Panc1 (cell line): ENCODE measurements at regions not wholly inside any gene's neighbourhood (a gene's known extent, or its start where the extent isn't known, plus 50 kb on each side); places are given as distances from the start of the nearest gene placed in this dataset.

Source experiments
- ATAC-seq: fragments of 200-7000 bp; cut with Tn5 transposase; 2 replicates; pipeline ENCODE4 v1.9.1; 2020; ENCODE audit warnings: mild to moderate bottlenecking, moderate library complexity
- BruUV-seq: library from RNA; stranded (reverse); fragments of 400-500 nt; replicated peaks from 2 replicates; lab custom pipeline; 2021; lab: Mats Ljungman, UMichigan
- CTCF ChIA-PET: fragments of 300-600 bp; sonication (Branson Sonifier 250); formaldehyde crosslinking; loops from one replicate; lab custom pipeline; 2022; ENCODE audit warnings: antibody characterized with exemption; lab: Charles Lee
- POLR2A ChIA-PET: fragments of 300-600 bp; sonication (Branson Sonifier 250); formaldehyde crosslinking; loops from one replicate; lab custom pipeline; 2022; ENCODE audit warnings: antibody characterized with exemption; lab: Charles Lee
- DNase-seq: peaks from one replicate; pipeline ENCODE4 v3.0.0-alpha.2; 2010; ENCODE audit warnings: low read depth, low spot score
- H3K27ac ChIP-seq: 2 replicates; pipeline ENCODE4 v1.5.1; 2011; ENCODE audit warnings: mild to moderate bottlenecking, low read length, inconsistent platforms
- H3K27me3 ChIP-seq: fragments of 200-500 bp; sonication (Bioruptor generic); 2 replicates; pipeline ENCODE4 v1.6.0; 2014; ENCODE audit warnings: low read length, inconsistent platforms; ENCODE audit not compliant: control insufficient read depth, insufficient read depth
- H3K36me3 ChIP-seq: fragments of 200-500 bp; sonication (Bioruptor generic); 2 replicates; pipeline ENCODE4 v1.5.1; 2014; ENCODE audit warnings: inconsistent platforms, mild to moderate bottlenecking, low read length, moderate library complexity; ENCODE audit not compliant: control insufficient read depth, insufficient read depth
- H3K4me1 ChIP-seq: 2 replicates; pipeline ENCODE4 v1.5.1; 2011; ENCODE audit warnings: inconsistent platforms, mild to moderate bottlenecking, low read length, moderate library complexity; ENCODE audit not compliant: control insufficient read depth, insufficient read depth
- H3K4me3 ChIP-seq, 2 experiments: 2 replicates each; pipeline ENCODE4 v1.5.1; 2011 to 2012; ENCODE audit warnings: low read depth in 2 of 2, low read length in 2 of 2, mild to moderate bottlenecking in 2 of 2, inconsistent platforms in 1 of 2, moderate library complexity in 1 of 2
- H3K9me3 ChIP-seq: fragments of 200-500 bp; sonication (Bioruptor generic); 2 replicates; pipeline ENCODE4 v1.5.1; 2014; ENCODE audit warnings: low read depth, mild to moderate bottlenecking, inconsistent platforms, low read length, moderate library complexity; ENCODE audit not compliant: control insufficient read depth, insufficient read depth
- POLR2AphosphoS5 ChIP-seq: IDR thresholded peaks from 2 replicates; pipeline ENCODE4 v1.6.1; 2012; ENCODE audit warnings: mild to moderate bottlenecking, low read depth, low read length, moderate library complexity
- SIN3A ChIP-seq: IDR thresholded peaks from 2 replicates; pipeline ENCODE4 v1.6.1; 2012; ENCODE audit warnings: low read depth, mild to moderate bottlenecking, low read length, moderate library complexity, borderline replicate concordance; ENCODE audit not compliant: insufficient read depth
- TCF7L2 ChIP-seq: IDR thresholded peaks from 2 replicates; pipeline ENCODE4 v1.6.1; 2011; ENCODE audit warnings: mild to moderate bottlenecking, low read depth, low read length, inconsistent platforms
- in situ Hi-C: cut with HindIII; loops from 2 replicates; pipeline ENCODE4 v1.10.0; 2016; ENCODE audit warnings: low sequenced_read_pairs, low pct_unique_long_range_greater_than_20kb
- intact Hi-C: fragments of 100-400 bp; cut with micrococcal nuclease; formaldehyde crosslinking; loops from one replicate; pipeline ENCODE4 v1.10.0; 2022; ENCODE audit not compliant: unreplicated experiment
- TF ChIP-seq, protein P1 (sequence below), 2 experiments: IDR thresholded peaks; 2 replicates each; pipeline ENCODE4 v1.6.1; 2011 to 2012; ENCODE audit warnings: low read depth in 2 of 2, control low read depth in 1 of 2, low read length in 1 of 2, mild to moderate bottlenecking in 1 of 2, moderate library complexity in 1 of 2; ENCODE audit not compliant: insufficient read depth in 1 of 2
- TF ChIP-seq, protein P2 (sequence below): fragments of 450-650 bp; IDR thresholded peaks from 2 replicates; pipeline ENCODE4 v1.5.1; 2017; ENCODE audit warnings: mild to moderate bottlenecking

DNA sequence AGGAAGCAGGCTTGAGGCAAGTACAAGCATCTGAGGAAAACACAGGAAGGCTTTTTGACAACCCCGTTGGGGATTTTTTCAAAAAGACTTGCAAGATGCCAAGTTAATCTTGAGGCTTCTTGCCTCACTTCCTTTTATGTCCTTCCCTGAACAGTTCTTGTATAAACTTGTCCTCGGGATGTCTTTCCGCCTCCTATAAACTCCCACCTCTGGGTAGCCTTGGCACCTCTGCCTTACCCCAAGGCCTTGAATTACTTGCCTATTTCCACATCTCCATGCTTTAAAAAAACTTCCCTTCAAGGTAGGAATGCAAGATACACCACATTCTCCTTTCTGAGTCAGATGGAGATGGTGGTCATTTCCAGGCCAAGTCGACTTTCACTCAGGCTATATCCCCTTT, 106.4 kb upstream of the RBBP8 start:
- in situ Hi-C loops: no loop called here
- Histone ChIP-seq H3K4me3 (no peak overlapping the region), H3K9me3 (no peaks in the 10 kb centered on the region), H3K27ac (no peak overlapping the region), H3K27me3 (peaks cover 6% of the 10 kb centered on the region), H3K36me3 (no peaks in the 10 kb centered on the region), H3K4me1 (no peaks in the 10 kb centered on the region)
- CTCF ChIA-PET: no interaction called here
- no peak for DNase-seq
- intact Hi-C loops: no loop called here
- ATAC-seq: no peak
- POLR2A ChIA-PET: no interaction called here
- TF ChIP-seq POLR2AphosphoS5 (no peak), TCF7L2 (no peak), SIN3A (no peak)
- TF ChIP-seq, protein P1, sequence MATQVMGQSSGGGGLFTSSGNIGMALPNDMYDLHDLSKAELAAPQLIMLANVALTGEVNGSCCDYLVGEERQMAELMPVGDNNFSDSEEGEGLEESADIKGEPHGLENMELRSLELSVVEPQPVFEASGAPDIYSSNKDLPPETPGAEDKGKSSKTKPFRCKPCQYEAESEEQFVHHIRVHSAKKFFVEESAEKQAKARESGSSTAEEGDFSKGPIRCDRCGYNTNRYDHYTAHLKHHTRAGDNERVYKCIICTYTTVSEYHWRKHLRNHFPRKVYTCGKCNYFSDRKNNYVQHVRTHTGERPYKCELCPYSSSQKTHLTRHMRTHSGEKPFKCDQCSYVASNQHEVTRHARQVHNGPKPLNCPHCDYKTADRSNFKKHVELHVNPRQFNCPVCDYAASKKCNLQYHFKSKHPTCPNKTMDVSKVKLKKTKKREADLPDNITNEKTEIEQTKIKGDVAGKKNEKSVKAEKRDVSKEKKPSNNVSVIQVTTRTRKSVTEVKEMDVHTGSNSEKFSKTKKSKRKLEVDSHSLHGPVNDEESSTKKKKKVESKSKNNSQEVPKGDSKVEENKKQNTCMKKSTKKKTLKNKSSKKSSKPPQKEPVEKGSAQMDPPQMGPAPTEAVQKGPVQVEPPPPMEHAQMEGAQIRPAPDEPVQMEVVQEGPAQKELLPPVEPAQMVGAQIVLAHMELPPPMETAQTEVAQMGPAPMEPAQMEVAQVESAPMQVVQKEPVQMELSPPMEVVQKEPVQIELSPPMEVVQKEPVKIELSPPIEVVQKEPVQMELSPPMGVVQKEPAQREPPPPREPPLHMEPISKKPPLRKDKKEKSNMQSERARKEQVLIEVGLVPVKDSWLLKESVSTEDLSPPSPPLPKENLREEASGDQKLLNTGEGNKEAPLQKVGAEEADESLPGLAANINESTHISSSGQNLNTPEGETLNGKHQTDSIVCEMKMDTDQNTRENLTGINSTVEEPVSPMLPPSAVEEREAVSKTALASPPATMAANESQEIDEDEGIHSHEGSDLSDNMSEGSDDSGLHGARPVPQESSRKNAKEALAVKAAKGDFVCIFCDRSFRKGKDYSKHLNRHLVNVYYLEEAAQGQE (IDR thresholded peaks at IDR 0.05; ENCODE audit: insufficient read depth in 1 of 2, low read depth in 2 of 2, low read length in 1 of 2): no peak
- TF ChIP-seq, protein P2, sequence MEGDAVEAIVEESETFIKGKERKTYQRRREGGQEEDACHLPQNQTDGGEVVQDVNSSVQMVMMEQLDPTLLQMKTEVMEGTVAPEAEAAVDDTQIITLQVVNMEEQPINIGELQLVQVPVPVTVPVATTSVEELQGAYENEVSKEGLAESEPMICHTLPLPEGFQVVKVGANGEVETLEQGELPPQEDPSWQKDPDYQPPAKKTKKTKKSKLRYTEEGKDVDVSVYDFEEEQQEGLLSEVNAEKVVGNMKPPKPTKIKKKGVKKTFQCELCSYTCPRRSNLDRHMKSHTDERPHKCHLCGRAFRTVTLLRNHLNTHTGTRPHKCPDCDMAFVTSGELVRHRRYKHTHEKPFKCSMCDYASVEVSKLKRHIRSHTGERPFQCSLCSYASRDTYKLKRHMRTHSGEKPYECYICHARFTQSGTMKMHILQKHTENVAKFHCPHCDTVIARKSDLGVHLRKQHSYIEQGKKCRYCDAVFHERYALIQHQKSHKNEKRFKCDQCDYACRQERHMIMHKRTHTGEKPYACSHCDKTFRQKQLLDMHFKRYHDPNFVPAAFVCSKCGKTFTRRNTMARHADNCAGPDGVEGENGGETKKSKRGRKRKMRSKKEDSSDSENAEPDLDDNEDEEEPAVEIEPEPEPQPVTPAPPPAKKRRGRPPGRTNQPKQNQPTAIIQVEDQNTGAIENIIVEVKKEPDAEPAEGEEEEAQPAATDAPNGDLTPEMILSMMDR: no peak
- no TSS peak for BruUV-seq

DNA sequence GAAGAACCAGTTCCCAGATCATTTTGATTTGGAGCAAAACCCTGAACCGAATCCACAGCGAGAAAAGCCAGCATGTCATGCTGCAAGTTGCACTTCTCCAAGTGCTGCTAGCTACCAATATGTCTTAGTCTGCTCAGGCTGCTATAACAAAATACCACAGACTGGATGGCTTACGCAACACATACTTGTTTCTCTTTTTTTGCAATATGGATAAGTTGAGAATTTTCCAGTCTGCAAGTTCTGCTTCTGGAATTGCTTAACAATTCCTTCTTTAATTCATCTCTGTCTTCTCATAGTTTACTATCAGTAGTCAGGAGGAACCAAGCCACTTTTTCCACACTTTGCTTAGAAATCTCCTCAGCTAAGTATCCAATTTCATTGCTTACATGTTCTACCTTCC, 105.9 kb upstream of the RBBP8 start:
- H3K9me3 ChIP-seq: no peaks in the 10 kb centered on the region
- POLR2A ChIA-PET: no interaction called here
- no peak overlapping the region for H3K4me3 ChIP-seq
- peaks cover 3% of the 10 kb centered on the region; the same call in 1 of the 2 replicates for H3K27me3 ChIP-seq
- intact Hi-C loops (no loop called here), in situ Hi-C loops (no loop called here)
- no peak overlapping the region for H3K27ac ChIP-seq
- CTCF ChIA-PET: no interaction called here
- TF ChIP-seq, protein P2: no peak
- TF ChIP-seq, protein P1 (IDR thresholded peaks at IDR 0.05; ENCODE audit: insufficient read depth in 1 of 2, low read depth in 2 of 2, low read length in 1 of 2): no peak
- TF ChIP-seq POLR2AphosphoS5: no peak
- no peak for TF ChIP-seq SIN3A
- DNase-seq (no peak), ATAC-seq (no peak)
- no TSS peak for BruUV-seq
- no peaks in the 10 kb centered on the region for H3K4me1 ChIP-seq
- no peaks in the 10 kb centered on the region for H3K36me3 ChIP-seq
